ENCODE measurements at regions not wholly inside any gene's neighbourhood (a gene's known extent, or its start where the extent isn't known, plus 50 kb on each side); places are given as distances from the start of the nearest gene placed in this dataset.

GRCh38 chr3:150293401-150294001 is 114.6 kb upstream of the TSC22D2 start:
- TF ChIP-seq, protein P1, sequence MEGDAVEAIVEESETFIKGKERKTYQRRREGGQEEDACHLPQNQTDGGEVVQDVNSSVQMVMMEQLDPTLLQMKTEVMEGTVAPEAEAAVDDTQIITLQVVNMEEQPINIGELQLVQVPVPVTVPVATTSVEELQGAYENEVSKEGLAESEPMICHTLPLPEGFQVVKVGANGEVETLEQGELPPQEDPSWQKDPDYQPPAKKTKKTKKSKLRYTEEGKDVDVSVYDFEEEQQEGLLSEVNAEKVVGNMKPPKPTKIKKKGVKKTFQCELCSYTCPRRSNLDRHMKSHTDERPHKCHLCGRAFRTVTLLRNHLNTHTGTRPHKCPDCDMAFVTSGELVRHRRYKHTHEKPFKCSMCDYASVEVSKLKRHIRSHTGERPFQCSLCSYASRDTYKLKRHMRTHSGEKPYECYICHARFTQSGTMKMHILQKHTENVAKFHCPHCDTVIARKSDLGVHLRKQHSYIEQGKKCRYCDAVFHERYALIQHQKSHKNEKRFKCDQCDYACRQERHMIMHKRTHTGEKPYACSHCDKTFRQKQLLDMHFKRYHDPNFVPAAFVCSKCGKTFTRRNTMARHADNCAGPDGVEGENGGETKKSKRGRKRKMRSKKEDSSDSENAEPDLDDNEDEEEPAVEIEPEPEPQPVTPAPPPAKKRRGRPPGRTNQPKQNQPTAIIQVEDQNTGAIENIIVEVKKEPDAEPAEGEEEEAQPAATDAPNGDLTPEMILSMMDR (IDR thresholded peaks at IDR 0.05): no peak
- no peak for TF ChIP-seq EZH2 (IDR thresholded peaks at IDR 0.05; ENCODE audit: borderline replicate concordance, insufficient read depth, low read depth, low read length, poor library complexity, severe bottlenecking)
